OCI-LY3 (cell line): ENCODE measurements at regions not wholly inside any gene's neighbourhood (a gene's known extent, or its start where the extent isn't known, plus 50 kb on each side); places are given as distances from the start of the nearest gene placed in this dataset.

ENCODE experiments used
- CTCF ChIP-seq: fragments of 200-600, 300-600 bp; sonication (generic); IDR thresholded peaks from 2 replicates; pipeline ENCODE4 v1.5.1; 2014; ENCODE audit warnings: antibody characterized with exemption, low read length, low read depth
- EZH2phosphoT487 ChIP-seq: fragments of 200-600 bp; shearing (Covaris generic); IDR thresholded peaks from 2 replicates; pipeline ENCODE4 v1.6.1; 2018; ENCODE audit warnings: antibody characterized with exemption, mixed run types, low read depth

DNA sequence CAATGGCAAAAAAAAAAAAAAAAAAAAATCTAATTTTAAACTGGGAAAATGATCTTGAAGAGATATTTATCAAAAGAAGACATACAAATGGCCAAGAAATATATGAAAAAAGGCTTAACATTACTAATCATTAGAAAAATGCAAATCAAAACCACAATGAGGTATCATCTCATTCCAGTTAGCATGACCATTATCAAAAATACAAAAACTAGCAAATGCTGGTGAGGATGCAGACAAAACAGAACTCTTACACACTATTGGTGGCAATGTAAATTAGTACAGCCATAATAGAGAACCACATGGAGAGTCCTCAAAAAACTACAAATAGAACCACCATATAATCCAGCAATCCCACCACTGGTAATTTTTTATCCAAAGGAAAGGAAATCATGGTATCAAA lies 489.6 kb downstream of the TNS3 start:
- no peak for TF ChIP-seq CTCF
- no peak for TF ChIP-seq EZH2phosphoT487
